HG02852 (cell line): ENCODE measurements at regions not wholly inside any gene's neighbourhood (a gene's known extent, or its start where the extent isn't known, plus 50 kb on each side); places are given as distances from the start of the nearest gene placed in this dataset.
"Not testable (repeated sequence)": the region's sequence is repeated elsewhere in the genome, so short reads cannot be mapped to it uniquely, and the experiment has no call there.

ENCODE experiments used
- ATAC-seq: cut with Tn5 transposase; IDR thresholded peaks from one replicate; pipeline ENCODE4 v1.9.1; 2021; ENCODE audit warnings: mild to moderate bottlenecking, moderate library complexity; ENCODE audit not compliant: unreplicated experiment

GRCh38 chr5:173667702-173668101 lies 51.3 kb upstream of the BOD1 start:
- no peak for ATAC-seq

- no peak for ATAC-seq
These were observed 51.9 kb upstream of the BOD1 start for GRCh38 chr5:173668245-173668800.

- ATAC-seq: no peak
These were observed 52.5 kb upstream of the BOD1 start for GRCh38 chr5:173668910-173669309.

- ATAC-seq: no peak
These were observed 53.0 kb upstream of the BOD1 start for GRCh38 chr5:173669483-173669882.

DNA sequence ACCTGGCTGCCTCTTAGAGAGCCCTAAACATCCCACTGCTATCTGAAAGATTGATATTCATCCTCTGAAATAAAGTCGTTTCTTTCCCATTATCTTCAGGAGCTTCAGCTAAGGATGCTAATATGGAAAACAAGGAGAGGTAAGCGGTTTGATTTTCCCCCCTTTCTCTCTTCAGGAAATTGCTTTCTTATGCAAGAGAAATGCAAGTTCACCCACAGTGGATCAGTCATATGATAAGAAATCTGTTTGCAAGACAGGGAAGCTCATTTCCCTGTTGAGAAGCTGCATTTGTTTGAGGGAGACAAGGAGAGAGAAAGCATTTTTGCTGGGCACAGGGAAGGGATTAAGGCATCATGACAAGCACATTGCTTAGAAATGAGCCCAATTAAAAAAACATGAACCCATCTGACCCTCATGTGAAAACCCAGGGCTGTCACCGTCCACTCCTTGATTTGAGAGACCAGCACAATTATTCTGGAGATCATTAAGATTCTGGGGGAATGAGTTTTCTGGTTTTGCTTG lies 53.7 kb upstream of the BOD1 start:
- no peak for ATAC-seq

DNA sequence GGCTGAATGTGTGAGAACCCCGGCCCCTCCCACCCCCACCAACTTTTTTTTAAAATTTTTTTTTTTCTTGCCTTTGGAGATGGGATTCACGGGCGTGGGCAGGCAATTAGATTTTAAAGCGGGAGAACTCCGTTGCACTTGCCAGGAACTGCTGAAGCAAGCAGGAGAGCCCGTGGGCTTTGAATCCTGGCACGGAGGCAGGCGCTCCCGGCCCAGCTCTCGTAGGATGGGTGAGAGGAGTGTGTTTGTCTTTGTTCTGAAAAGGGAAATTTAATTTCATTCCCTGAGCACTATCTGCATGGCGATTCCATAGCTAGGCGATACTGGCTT lies 54.3 kb upstream of the BOD1 start:
- ATAC-seq: no peak

GRCh38 chr5:173671121-173671949 lies 54.9 kb upstream of the BOD1 start:
- ATAC-seq: no peak

- ATAC-seq: no peak
These were observed 55.7 kb upstream of the BOD1 start for GRCh38 chr5:173672166-173672565.

- no peak for ATAC-seq
These were observed 56.4 kb upstream of the BOD1 start for GRCh38 chr5:173672891-173673290.

GRCh38 chr5:173673295-173674101 lies 57.0 kb upstream of the BOD1 start:
- no peak for ATAC-seq

DNA sequence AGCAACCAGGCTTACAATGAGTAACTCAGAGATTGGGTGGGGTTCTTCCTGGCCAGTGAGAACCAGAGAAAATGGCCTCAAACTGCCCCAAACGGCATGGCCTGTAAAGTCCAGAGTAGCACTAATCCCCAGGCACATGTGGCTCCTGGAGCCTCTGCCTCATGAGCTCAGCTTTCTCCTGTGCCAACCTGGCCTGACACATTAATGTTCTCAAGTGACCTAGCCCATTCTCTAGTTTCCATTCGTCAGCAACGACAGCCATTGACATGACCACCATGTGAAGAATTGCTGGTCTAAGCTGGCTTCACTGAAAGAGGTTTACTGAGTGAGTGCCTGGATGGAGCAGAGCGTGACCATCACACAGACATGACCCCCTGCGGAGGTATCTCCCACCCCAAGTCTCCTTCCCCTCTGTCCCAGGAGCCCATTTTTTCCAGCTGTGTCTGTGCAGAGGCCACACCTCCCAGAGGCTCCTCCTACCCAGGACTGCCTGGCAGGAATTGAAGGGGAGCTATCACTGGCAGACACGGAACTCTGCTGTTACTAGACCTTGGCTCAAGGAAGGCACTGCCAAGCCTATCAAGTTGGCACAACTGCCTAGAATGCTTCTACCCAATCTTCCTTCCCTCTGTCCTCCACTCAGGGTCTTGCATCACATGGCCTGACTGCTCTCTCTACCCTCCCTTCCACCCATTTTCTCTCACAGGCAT lies 59.0 kb upstream of the BOD1 start:
- ATAC-seq: no peak

DNA sequence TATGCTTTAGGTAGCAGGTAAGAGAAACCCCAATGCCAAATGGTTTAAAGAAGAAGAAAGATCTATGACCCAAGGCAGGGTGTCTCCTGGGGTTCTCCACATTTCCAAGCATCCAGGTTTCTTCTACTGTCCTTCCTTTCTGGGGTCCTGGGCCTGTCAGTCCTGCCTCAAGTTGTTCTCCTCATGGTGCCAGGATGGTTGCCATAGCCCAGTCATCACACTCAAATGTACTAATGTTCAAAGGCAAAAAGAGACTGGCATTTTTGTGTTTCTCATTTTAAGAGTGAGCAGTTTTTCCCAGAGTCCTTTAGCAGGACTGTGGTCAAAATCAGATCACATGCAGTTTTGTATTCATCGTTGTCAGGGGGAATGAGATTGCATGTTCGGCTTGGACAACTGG lies 59.9 kb upstream of the BOD1 start:
- ATAC-seq: no peak

- no peak for ATAC-seq
These were observed 60.7 kb upstream of the BOD1 start for GRCh38 chr5:173677125-173677672.

DNA sequence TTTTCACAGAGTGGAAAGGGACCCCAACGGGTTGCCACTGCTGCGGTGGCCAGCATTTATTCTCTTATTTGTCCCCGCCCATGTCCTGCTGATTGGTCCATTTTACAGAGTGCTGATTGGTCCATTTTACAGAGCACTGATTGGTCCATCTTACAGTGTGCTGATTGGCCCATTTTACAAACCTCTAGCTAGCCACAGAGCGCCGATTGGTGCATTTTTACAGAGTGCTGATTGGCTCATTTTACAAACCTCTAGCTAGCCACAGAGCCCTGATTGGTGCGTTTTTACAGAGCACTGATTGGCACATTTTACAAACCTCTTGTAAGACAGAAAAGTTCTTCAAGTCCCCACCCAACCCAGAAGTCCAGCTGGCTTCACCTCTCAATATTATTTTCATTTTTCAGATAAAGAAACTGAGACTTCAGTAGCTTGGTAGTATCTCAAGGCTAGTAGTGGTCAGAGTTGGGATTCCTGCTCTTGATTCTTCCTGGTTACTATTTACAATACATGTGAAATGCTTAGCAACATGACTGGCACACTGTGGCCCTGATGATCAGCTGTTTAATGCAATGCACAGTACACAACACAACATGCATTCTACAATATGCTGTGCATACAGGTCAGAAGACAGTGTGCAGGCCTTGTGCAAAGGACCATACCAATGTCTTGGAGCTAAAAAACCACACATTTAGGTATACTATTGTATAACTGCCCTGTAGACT lies 63.6 kb upstream of the BOD1 start:
- peak; percentile 53 for ATAC-seq

DNA sequence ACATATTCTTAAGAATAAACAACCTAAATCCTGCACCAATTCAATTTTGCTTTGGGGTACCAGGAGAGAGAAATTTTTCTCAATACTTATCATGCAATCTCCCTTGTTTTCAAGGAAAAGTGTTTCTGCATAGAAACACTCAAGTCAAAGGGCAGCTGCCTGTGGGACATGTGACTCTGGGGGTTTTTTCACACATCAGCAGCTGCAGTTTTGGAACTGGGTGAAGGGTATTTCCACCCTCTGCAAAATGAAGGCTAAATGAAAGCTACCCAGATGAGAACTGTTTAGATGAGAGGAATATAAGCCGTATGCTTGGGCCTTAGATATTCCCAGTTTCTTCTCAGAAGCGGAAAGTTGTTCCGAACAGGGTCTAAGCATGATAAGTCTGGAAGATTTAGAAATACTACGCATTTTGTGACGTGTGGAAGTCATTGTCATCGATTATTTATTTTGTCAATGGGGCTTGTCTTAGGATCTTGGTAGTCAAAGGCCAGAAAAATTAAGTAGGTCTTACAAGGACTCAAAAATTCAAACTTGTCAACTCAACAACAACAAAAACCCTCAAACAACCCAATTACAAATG lies 64.3 kb upstream of the BOD1 start:
- peak; percentile 85 for ATAC-seq

GRCh38 chr5:173682313-173682712 lies 65.9 kb upstream of the BOD1 start:
- no peak for ATAC-seq

DNA sequence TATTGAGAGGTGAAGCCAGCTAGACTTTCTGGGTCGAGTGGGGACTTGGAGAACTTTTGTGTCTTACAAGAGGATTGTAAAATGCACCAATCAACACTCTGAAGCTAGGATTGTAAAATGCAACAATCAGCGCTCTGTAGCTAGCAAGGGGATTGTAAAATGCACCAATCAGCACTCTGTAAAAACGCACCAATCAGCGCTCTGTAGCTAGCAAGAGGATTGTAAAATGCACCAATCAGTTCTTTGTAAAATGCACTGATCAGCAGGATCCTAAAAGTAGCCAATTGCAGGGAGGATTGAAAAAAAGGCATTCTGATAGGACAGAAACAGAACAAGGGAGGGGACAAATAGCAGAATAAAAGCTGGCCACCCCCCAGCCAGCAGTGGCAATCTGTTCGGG lies 68.1 kb upstream of the BOD1 start:
- ATAC-seq: not testable (repeated sequence)

DNA sequence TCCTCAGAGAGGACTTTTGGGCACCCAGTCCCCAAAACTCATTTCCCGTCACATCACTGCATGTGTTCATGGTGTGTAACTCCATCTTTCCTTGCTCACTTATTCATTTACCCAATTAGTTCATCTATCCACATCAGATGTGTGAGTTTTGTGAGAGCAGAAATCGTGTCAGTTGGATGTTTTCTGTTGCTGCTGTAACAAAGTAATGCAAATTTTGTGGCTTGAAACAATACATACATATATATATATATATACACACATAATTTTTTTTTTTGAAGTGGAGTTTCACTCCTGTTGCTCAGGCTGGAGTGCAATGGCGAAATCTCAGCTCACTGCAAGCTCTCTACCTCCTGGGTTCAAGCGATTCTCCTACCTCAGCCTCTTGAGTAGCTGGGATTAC lies 70.5 kb upstream of the BOD1 start:
- no peak for ATAC-seq

DNA sequence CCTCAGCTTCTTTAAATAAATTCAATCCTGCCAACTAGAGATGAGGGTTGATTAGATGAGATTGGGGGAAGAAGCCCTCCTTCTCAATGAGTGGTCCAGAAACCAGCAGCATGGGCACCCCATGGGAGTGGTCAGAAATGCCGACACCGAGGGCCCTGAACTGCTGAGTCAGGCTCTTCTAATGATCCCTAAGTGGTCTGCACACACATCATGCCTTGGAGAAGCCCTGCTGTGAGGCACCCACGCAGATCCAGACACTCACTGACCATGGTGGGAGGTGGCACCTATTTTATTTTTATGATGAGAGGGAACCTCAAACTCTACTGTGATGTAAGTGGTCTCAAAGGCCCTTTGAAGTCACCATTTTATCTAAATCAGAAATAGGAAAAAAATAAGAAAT lies 72.3 kb upstream of the BOD1 start:
- ATAC-seq: no peak

DNA sequence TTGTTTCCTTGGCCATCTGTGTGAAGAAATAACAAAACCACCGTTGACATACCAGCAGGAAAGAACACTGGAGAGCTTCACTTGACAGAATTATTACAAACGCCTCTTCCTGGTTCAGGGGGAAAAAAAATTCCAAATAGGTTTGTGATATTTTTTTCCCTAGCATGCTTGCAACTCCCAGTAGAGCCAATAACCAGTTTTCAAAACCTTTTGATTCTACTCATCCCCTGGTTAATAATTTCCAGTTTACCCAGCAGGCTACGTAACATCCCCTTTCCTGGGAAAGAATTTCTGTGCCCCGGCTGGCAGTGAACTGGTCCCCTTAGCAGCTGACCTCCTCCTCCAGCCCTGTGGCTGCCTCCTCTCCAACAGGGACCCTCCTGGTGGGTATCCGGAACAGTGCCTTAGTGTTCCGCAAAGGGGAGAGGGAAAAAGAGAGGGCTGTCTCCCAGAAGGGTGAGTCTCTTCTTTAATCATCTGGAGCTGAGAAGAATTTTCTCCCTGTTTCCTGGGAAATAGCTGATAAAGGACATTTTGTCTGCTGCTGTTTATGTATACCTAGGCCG lies 72.8 kb upstream of the BOD1 start:
- ATAC-seq: no peak
